Erythroblast (primary cell): ENCODE measurements at regions not wholly inside any gene's neighbourhood (a gene's known extent, or its start where the extent isn't known, plus 50 kb on each side); places are given as distances from the start of the nearest gene placed in this dataset.

Experiments used
- DNase-seq, 2 experiments: peaks; one replicate each; lab custom pipeline; 2025; lab: John Stamatoyannopoulos, UW
- GATA1 ChIP-seq: IDR thresholded peaks from 2 replicates; pipeline ENCODE4 v1.6.1; 2011; ENCODE audit warnings: low read depth, mild to moderate bottlenecking, control low read depth, low read length, moderate library complexity
- POLR2A ChIP-seq: IDR thresholded peaks from 2 replicates; pipeline ENCODE4 v1.6.1; 2011; ENCODE audit warnings: mild to moderate bottlenecking, low read length

- no peak for DNase-seq
- TF ChIP-seq POLR2A: no peak
- no peak for TF ChIP-seq GATA1
These were observed 120.4 kb upstream of the TMCC3 start for GRCh38 chr12:94770791-94771190.

GRCh38 chr12:94769776-94770759 lies 119.7 kb upstream of the TMCC3 start:
- no peak for DNase-seq
- TF ChIP-seq GATA1 (no peak), POLR2A (no peak)

GRCh38 chr12:94769047-94769420 lies 118.7 kb upstream of the TMCC3 start:
- peak in 1 of 2 experiments; percentile 31 for DNase-seq
- TF ChIP-seq GATA1 (no peak), POLR2A (no peak)

DNA sequence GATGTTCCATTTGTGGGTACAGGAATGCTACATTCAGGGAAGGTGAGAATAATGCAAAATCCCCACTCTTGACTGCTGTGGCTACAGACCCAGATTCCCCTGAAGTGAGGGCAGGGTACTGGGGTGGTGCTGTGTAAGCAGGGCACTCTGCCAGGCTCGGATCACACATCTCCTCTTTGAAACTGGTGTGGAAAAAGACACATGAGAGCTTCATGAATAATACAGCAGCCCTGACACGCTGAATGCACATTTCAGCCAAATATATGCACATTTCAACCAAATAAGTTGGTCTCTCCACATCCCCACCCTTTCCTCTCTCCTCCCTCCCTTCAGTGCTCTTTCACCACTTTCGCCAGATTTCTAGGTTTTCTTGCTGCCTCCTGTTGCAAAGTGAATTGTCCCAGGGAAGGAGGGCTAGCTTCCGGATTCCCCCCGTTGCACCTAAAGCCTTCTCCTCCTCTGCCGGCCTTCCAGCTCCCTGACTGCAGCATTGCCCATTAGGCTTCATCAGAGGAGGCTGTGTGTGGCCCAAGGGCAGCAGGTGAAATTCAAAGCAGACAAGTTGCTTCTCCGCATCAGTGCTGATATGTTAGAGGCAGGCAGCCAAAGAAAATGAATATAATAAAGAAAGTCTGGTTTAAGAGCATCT lies 118.2 kb upstream of the TMCC3 start:
- TF ChIP-seq GATA1: no peak
- no peak for TF ChIP-seq POLR2A
- DNase-seq: no peak

DNA sequence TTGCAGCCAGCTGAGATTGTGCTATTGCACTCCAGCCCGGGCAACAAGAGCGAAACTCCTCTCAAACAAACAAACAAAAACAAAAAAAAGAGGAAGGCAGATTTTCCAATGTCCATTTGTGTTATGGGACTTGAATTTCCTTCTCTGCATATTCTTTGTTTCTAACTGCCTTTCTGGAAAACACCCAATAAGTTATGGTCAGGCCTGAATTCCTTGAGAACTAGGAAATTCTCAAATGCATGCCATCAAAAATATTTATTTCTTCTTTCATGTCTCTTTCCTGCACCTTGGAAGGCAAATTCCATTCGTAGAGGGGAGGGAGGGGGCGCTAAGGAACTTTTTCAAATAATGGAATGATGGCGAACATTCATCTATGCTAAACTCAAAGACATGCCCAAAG lies 117.6 kb upstream of the TMCC3 start:
- TF ChIP-seq POLR2A: no peak
- no peak for TF ChIP-seq GATA1
- DNase-seq: no peak

GRCh38 chr12:94766397-94766796 lies 116.0 kb upstream of the TMCC3 start:
- no peak for TF ChIP-seq GATA1
- DNase-seq: no peak

GRCh38 chr12:94763462-94763861 lies 113.1 kb upstream of the TMCC3 start:
- no peak for DNase-seq
- TF ChIP-seq GATA1: no peak
- no peak for TF ChIP-seq POLR2A

DNA sequence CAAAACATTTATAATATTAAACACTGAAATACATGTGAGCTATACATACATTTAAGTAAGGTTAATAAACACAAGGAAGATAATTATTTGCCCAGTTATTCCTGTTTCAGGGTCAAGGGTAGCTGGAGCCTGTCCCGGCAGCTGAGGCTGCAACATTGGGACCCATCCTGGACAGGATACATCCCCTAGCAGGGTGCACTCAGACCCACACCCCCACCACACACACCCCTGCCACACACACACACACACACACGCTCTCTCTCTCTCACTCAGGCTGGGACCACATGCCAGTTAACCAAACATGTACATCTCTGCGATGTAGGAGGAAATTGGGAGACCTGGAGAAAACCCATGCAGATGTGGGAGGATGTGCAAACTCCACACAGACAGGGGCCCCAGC lies 112.6 kb upstream of the TMCC3 start:
- no peak for DNase-seq
- TF ChIP-seq GATA1 (no peak), POLR2A (no peak)

GRCh38 chr12:94762259-94762942 lies 112.0 kb upstream of the TMCC3 start:
- DNase-seq: no peak
- no peak for TF ChIP-seq POLR2A
- TF ChIP-seq GATA1: no peak

- DNase-seq: no peak
- TF ChIP-seq POLR2A (no peak), GATA1 (no peak)
These were observed 111.2 kb upstream of the TMCC3 start for GRCh38 chr12:94761559-94761958.

DNA sequence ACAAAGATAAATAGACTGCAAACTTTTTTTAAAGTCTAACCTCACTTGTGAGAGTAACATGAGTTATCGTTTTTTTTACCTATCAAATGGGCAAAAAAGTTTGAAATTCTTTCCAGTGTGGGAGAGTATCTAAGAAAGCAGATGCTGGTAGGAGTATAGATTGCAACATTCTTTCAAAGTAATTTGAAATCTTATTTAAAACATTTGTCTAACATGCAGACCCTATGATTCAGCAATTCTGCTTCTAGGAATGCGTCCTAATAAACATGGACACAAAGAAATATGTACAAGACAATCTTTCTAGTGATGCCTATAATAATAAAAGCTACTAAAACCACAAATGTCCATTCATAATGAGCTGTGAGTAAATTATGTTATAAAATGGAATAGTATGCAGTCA lies 110.4 kb upstream of the TMCC3 start:
- DNase-seq: no peak
- TF ChIP-seq POLR2A (no peak), GATA1 (no peak)

DNA sequence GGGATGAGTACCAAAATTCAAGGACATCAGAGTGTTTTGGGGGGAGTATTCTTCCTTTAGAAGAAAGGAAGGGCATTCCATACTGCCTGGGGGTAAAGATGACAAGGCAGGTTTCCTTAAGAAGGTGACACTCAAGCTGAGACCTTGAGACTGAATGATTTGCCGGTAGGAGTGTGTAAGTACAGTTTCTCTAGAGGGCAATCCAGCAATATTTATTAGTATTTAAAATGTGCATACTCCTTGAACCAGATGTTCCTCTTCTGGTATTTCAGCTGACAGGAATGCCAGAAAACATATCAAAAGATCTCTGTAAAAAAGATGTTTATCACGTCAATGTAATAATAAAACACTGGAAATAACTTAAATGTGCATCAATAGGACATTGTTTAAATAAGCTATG lies 106.4 kb upstream of the TMCC3 start:
- DNase-seq: no peak
- no peak for TF ChIP-seq GATA1
- no peak for TF ChIP-seq POLR2A

DNA sequence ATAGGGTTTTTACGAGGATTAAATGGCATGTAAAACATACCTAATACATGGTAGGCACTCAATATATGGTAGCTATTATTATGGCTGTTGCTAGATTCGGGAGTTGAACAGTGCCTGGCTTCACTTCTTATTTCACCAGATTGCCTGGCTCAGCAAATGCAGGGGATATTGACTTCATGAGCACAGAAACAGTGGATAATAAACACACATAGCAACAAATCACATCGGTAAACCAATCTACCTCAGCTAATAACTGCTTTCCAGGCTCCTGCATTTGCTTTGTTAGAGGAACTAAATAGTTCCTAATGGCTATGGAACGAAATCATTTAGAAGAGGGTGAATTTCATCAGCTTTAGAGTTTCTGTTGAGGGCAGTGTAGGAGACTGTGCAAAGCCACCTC lies 105.2 kb upstream of the TMCC3 start:
- TF ChIP-seq POLR2A (no peak), GATA1 (no peak)
- no peak for DNase-seq

DNA sequence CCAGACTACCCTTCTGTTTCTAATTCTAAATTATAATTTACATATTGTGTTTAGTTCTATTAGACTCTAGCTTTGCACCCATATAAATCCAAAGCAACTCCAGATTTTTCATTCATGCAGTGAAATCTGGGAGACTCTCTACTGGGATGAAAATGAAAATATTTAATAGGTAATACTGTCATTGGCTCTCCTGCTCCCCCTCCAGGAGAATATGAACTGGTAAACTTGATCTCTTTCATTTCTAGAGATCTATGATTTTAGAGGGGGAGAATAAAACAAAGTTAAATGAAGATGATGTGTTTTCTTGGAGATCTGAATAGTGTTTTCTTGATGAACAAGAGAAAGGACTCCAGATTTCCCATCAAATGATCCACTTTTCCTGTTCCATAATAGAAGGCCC lies 104.3 kb upstream of the TMCC3 start:
- no peak for TF ChIP-seq POLR2A
- TF ChIP-seq GATA1: no peak
- no peak for DNase-seq
